ENCODE measurements at regions not wholly inside any gene's neighbourhood (a gene's known extent, or its start where the extent isn't known, plus 50 kb on each side); places are given as distances from the start of the nearest gene placed in this dataset. TPM values are rescaled to one million over a fixed set of nuclear protein-coding genes. Genes with fewer than 3 reads are reported as not detected.

GRCh38 chr20:57114290-57115005 is 152.0 kb downstream of the BMP7 start:
- no peaks in the 10 kb centered on the region for H3F3A ChIP-seq (ENCODE audit: low read depth)
- H4K20me1 ChIP-seq (ENCODE audit: low read depth), result no peaks in the 10 kb centered on the region
- no peaks in the 10 kb centered on the region for H3K9me3 ChIP-seq (ENCODE audit: low read depth)
- Mint-ChIP-seq H3K9me3 (peaks cover 3% of the 10 kb centered on the region), H3K4me1 (peaks cover 11% of the 10 kb centered on the region), H3K36me3 (peaks cover 3% of the 10 kb centered on the region), H3K27ac (peak overlapping the region; percentile 34), H3K27me3 (ENCODE audit: insufficient read depth, low read depth) (peaks cover 18% of the 10 kb centered on the region), H3K4me3 (no peak overlapping the region)
- H3K4me3 ChIP-seq, result no peak overlapping the region
- H3K4me2 ChIP-seq, result no peak overlapping the region
- no peaks in the 10 kb centered on the region for H3K4me1 ChIP-seq
- no peaks in the 10 kb centered on the region for H3K27me3 ChIP-seq
- H3K9ac ChIP-seq, result no peak overlapping the region
- H3K79me2 ChIP-seq (ENCODE audit: low read depth), result no peaks in the 10 kb centered on the region
- H2AFZ ChIP-seq (replicated peaks), result no peak overlapping the region
- H3K36me3 ChIP-seq, result no peaks in the 10 kb centered on the region
- H3K27ac ChIP-seq, result no peak overlapping the region
- TF ChIP-seq EZH2 (IDR thresholded peaks at IDR 0.05), result no peak
- TF ChIP-seq CTCF (IDR thresholded peaks at IDR 0.05), result no peak
- TF ChIP-seq EZH2phosphoT487 (IDR thresholded peaks at IDR 0.05), result no peak
- DNase-seq (ENCODE audit: low spot score), result no peak

GRCh38 chr20:57117296-57117695 is 149.1 kb downstream of the BMP7 start:
- peaks cover 18% of the 10 kb centered on the region for H3K27me3 Mint-ChIP-seq (ENCODE audit: insufficient read depth, low read depth)

GRCh38 chr20:57118107-57118769 is 148.2 kb downstream of the BMP7 start:
- peaks cover 20% of the 10 kb centered on the region for H3K4me1 Mint-ChIP-seq
- no peak overlapping the region for H3K9ac ChIP-seq

More at GRCh38 chr20:57117296-57117695, 149.1 kb downstream of the BMP7 start:
- no peak overlapping the region for H3K27ac Mint-ChIP-seq
- H3K9me3 Mint-ChIP-seq, result peaks cover 3% of the 10 kb centered on the region
- Histone ChIP-seq H3K36me3 (no peaks in the 10 kb centered on the region), H4K20me1 (ENCODE audit: low read depth) (no peaks in the 10 kb centered on the region), H3K27ac (no peak overlapping the region), H3K27me3 (no peaks in the 10 kb centered on the region), H3K4me3 (no peak overlapping the region), H3F3A (ENCODE audit: low read depth) (no peaks in the 10 kb centered on the region), H3K79me2 (ENCODE audit: low read depth) (no peaks in the 10 kb centered on the region), H3K9ac (no peak overlapping the region), H3K4me1 (no peaks in the 10 kb centered on the region), H3K4me2 (no peak overlapping the region), H3K9me3 (ENCODE audit: low read depth) (no peaks in the 10 kb centered on the region), H2AFZ (replicated peaks) (no peak overlapping the region)
- H3K4me1 Mint-ChIP-seq, result peaks cover 12% of the 10 kb centered on the region
- H3K36me3 Mint-ChIP-seq, result peaks cover 3% of the 10 kb centered on the region
- DNase-seq (ENCODE audit: low spot score), result no peak
- H3K4me3 Mint-ChIP-seq, result no peak overlapping the region
- TF ChIP-seq EZH2phosphoT487 (IDR thresholded peaks at IDR 0.05) (no peak), CTCF (IDR thresholded peaks at IDR 0.05) (no peak), EZH2 (IDR thresholded peaks at IDR 0.05) (no peak)

More at GRCh38 chr20:57118107-57118769, 148.2 kb downstream of the BMP7 start:
- no peaks in the 10 kb centered on the region for H3K9me3 ChIP-seq (ENCODE audit: low read depth)
- no peaks in the 10 kb centered on the region for H4K20me1 ChIP-seq (ENCODE audit: low read depth)
- H3F3A ChIP-seq (ENCODE audit: low read depth), result no peaks in the 10 kb centered on the region
- no peaks in the 10 kb centered on the region for H3K27me3 ChIP-seq
- H3K4me2 ChIP-seq, result no peak overlapping the region
- DNase-seq (ENCODE audit: low spot score), result no peak
- no peaks in the 10 kb centered on the region for H3K79me2 ChIP-seq (ENCODE audit: low read depth)
- peaks cover 3% of the 10 kb centered on the region for H3K9me3 Mint-ChIP-seq
- H3K36me3 ChIP-seq, result no peaks in the 10 kb centered on the region
- peaks cover 14% of the 10 kb centered on the region for H3K27me3 Mint-ChIP-seq (ENCODE audit: insufficient read depth, low read depth)
- H3K4me1 ChIP-seq, result no peaks in the 10 kb centered on the region
- no peak for TF ChIP-seq EZH2 (IDR thresholded peaks at IDR 0.05)
- no peak for TF ChIP-seq CTCF (IDR thresholded peaks at IDR 0.05)
- no peak for TF ChIP-seq EZH2phosphoT487 (IDR thresholded peaks at IDR 0.05)
- H3K36me3 Mint-ChIP-seq, result peaks cover 3% of the 10 kb centered on the region
- no peak overlapping the region for H3K27ac ChIP-seq
- no peak overlapping the region for H3K4me3 ChIP-seq
- no peak overlapping the region for H2AFZ ChIP-seq (replicated peaks)
- H3K4me3 Mint-ChIP-seq, result no peak overlapping the region
- no peak overlapping the region for H3K27ac Mint-ChIP-seq

Small RNA genes in the stretch of these regions (small RNA-seq; reads per million reads assigned to genes)
- gene RNU6-929P, result not detected
